Activated B cell treated with CpG ODN at 0.5 μM for 24 hours (primary cell): ENCODE measurements at regions not wholly inside any gene's neighbourhood (a gene's known extent, or its start where the extent isn't known, plus 50 kb on each side); places are given as distances from the start of the nearest gene placed in this dataset.

ENCODE experiments used
- ATAC-seq: fragments of 200-7000 bp; cut with Tn5 transposase; one replicate; pipeline ENCODE4 v1.10.0; 2021; ENCODE audit warnings: low read depth, mild to moderate bottlenecking, moderate library complexity
- CTCF ChIA-PET: fragments of 350-600 bp; sonication (Branson Sonifier 250); formaldehyde crosslinking; loops from one replicate; lab custom pipeline; 2021; ENCODE audit warnings: antibody characterized with exemption; lab: Charles Lee
- POLR2A ChIA-PET: fragments of 350-600 bp; sonication (Branson Sonifier 250); formaldehyde crosslinking; loops from one replicate; lab custom pipeline; 2021; ENCODE audit warnings: antibody characterized with exemption; lab: Charles Lee
- DNase-seq: peaks from one replicate; pipeline ENCODE4 v3.0.0; 2022
- H3K27ac Mint-ChIP-seq: one replicate; pipeline ENCODE4 v1.8.0; 2020; ENCODE audit warnings: mixed read lengths
- H3K27me3 Mint-ChIP-seq: one replicate; pipeline ENCODE4 v1.8.0; 2021; ENCODE audit warnings: mixed read lengths
- H3K36me3 Mint-ChIP-seq: one replicate; pipeline ENCODE4 v1.8.0; 2021; ENCODE audit warnings: low read depth, mixed read lengths
- H3K4me1 Mint-ChIP-seq: one replicate; pipeline ENCODE4 v1.8.0; 2021; ENCODE audit warnings: mixed read lengths
- H3K4me3 Mint-ChIP-seq: one replicate; pipeline ENCODE4 v1.8.0; 2020; ENCODE audit warnings: mild to moderate bottlenecking, mixed read lengths
- H3K9me3 Mint-ChIP-seq: one replicate; pipeline ENCODE4 v1.8.0; 2020; ENCODE audit warnings: mixed read lengths
- intact Hi-C: fragments of 100-400 bp; cut with micrococcal nuclease; formaldehyde crosslinking; loops from one replicate; pipeline ENCODE4 v1.15.1; 2024
- TF ChIP-seq, protein P1 (sequence below): fragments of 200-600 bp; IDR thresholded peaks from one replicate; pipeline ENCODE4 v1.8.0; 2022; ENCODE audit warnings: antibody characterized with exemption, mild to moderate bottlenecking

DNA sequence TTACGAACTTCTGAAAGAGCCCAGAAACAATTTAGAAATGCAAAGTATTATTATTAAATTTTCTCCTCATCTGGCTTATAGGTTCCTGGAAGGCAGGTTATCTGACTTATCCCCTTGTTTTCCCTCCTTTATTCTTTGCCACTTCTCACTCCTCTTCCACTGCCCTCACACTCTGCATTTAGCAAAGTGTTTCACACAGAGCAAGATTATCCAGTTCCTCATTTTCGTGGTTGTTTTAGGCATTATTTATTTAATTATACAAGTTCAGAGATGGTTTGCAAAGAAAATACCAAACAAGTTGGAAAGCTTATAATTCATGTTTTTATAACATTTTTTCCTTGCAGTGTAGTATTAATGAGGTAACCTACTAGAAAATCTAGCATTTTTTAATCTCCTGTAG, 544.9 kb downstream of the NSUN3 start:
- DNase-seq = no peak
- POLR2A ChIA-PET = no interaction called here
- no peak for ATAC-seq
- no peaks in the 10 kb centered on the region for H3K4me1 Mint-ChIP-seq
- no peak overlapping the region for H3K4me3 Mint-ChIP-seq
- peaks cover 2% of the 10 kb centered on the region for H3K9me3 Mint-ChIP-seq
- TF ChIP-seq, protein P1, sequence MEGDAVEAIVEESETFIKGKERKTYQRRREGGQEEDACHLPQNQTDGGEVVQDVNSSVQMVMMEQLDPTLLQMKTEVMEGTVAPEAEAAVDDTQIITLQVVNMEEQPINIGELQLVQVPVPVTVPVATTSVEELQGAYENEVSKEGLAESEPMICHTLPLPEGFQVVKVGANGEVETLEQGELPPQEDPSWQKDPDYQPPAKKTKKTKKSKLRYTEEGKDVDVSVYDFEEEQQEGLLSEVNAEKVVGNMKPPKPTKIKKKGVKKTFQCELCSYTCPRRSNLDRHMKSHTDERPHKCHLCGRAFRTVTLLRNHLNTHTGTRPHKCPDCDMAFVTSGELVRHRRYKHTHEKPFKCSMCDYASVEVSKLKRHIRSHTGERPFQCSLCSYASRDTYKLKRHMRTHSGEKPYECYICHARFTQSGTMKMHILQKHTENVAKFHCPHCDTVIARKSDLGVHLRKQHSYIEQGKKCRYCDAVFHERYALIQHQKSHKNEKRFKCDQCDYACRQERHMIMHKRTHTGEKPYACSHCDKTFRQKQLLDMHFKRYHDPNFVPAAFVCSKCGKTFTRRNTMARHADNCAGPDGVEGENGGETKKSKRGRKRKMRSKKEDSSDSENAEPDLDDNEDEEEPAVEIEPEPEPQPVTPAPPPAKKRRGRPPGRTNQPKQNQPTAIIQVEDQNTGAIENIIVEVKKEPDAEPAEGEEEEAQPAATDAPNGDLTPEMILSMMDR = no peak
- H3K27me3 Mint-ChIP-seq = no peaks in the 10 kb centered on the region
- no peak overlapping the region for H3K27ac Mint-ChIP-seq
- intact Hi-C loops = no loop called here
- H3K36me3 Mint-ChIP-seq = no peaks in the 10 kb centered on the region
- CTCF ChIA-PET = no interaction called here

DNA sequence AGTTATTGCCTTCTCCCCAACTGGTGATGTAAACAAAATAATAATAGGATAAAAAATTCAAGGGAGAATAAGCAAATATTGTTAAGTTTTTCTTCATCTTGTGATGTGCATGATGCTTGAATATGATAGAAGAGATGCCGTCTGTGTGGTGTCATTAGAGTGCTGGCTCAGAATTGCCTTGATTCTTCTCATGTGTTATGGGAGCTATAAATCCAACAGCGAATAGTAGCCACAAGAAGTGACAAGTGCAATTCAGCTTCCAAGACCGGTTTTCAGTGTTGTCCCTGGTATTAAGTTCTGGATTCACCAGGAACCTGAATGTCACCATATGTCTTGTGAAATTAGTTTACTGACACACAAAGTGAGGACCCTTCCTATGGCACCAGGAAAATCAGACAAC, 547.0 kb downstream of the NSUN3 start:
- Mint-ChIP-seq H3K4me1 (no peaks in the 10 kb centered on the region), H3K36me3 (no peaks in the 10 kb centered on the region), H3K4me3 (no peak overlapping the region), H3K27ac (no peak overlapping the region), H3K27me3 (no peaks in the 10 kb centered on the region), H3K9me3 (peaks cover 2% of the 10 kb centered on the region)
- POLR2A ChIA-PET = no interaction called here
- CTCF ChIA-PET = no interaction called here
- intact Hi-C loops = no loop called here
- DNase-seq = no peak
- TF ChIP-seq, protein P1 = no peak
- no peak for ATAC-seq

DNA sequence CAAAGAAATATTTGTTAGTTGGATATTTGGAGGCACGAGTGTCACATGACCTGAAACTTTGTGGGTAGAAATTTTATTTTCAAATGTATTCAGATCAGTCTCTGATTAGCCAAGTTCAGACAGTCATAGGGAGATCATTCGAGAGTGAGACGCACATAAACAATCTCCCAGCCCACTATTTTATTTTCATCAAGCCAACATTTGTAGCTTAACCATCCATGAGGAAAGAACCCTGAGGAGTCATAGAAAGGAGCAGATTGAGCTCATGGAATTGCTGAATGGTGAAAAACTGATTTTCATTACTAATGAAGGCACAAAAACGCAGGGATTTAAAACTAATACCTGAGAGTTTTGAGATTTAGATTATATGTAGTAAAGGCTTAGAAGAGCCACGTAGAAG, 548.7 kb downstream of the NSUN3 start:
- Mint-ChIP-seq H3K36me3 (no peaks in the 10 kb centered on the region), H3K4me1 (no peaks in the 10 kb centered on the region), H3K9me3 (peaks cover 2% of the 10 kb centered on the region), H3K4me3 (no peak overlapping the region), H3K27me3 (no peaks in the 10 kb centered on the region), H3K27ac (no peak overlapping the region)
- ChIA-PET POLR2A (no interaction called here), CTCF (no interaction called here)
- TF ChIP-seq, protein P1 = no peak
- DNase-seq (no peak), ATAC-seq (no peak)
- intact Hi-C loops = no loop called here

DNA sequence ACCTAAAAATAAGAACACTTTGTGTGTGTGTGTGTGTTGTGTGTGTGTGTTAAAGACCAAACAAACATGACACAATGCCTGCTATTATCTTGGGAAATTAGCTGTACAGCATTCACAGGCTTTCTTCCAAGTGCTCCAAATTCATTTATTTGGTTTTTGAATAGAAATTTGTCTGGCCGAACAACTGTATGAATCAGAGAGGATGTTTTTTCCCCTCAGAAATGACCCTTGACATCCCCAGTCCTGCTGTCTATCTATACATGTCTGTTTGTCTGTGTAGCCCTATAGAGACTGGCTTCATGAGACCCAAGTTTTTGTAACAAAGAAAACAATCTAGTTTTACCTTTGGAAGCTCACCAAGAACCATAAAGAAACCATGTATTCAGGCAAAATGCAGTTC, 549.8 kb downstream of the NSUN3 start:
- Mint-ChIP-seq H3K4me3 (no peak overlapping the region), H3K27me3 (no peaks in the 10 kb centered on the region), H3K9me3 (peaks cover 2% of the 10 kb centered on the region), H3K36me3 (no peaks in the 10 kb centered on the region), H3K27ac (no peak overlapping the region), H3K4me1 (no peaks in the 10 kb centered on the region)
- TF ChIP-seq, protein P1 = no peak
- no peak for ATAC-seq
- ChIA-PET CTCF (no interaction called here), POLR2A (no interaction called here)
- intact Hi-C loops = no loop called here
- no peak for DNase-seq

DNA sequence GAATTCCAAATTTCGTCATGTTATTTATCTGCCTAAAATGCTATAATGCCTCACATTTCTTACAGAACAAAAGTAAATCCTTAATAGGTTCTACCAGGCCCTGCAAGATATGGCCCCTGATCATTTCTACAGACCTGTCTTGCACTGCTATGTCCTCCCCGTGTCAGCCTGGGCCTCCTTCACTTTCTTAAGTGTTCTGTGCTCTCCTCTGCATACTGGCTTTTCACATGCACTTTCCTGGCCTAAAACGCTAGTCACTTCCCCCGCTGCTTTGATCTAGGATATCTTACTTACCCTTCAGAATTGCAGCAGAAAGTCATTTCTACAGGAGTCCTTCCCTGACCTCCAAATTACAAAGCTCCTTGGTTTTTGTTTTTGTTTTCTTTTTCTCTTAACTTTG, 551.3 kb downstream of the NSUN3 start:
- ATAC-seq (no peak), DNase-seq (no peak)
- POLR2A ChIA-PET = no interaction called here
- Mint-ChIP-seq H3K9me3 (no peaks in the 10 kb centered on the region), H3K4me3 (no peak overlapping the region), H3K4me1 (no peaks in the 10 kb centered on the region), H3K27ac (no peak overlapping the region), H3K27me3 (no peaks in the 10 kb centered on the region), H3K36me3 (no peaks in the 10 kb centered on the region)
- CTCF ChIA-PET = no interaction called here
- TF ChIP-seq, protein P1 = no peak
- intact Hi-C loops = no loop called here
